A549 (cell line): ENCODE measurements at regions not wholly inside any gene's neighbourhood (a gene's known extent, or its start where the extent isn't known, plus 50 kb on each side); places are given as distances from the start of the nearest gene placed in this dataset.

ENCODE experiments used
- ATAC-seq, 2 experiments: fragments of 200-7000 bp in 1 of 2; fragments of >200 bp in 1 of 2; cut with Nextera tagmentation in 1 of 2; cut with Tn5 transposase in 1 of 2; 3 replicates each; pipeline versions ENCODE4 v1.8.0 to v1.9.1; 2018 to 2020; ENCODE audit warnings: mild to moderate bottlenecking in 1 of 2, moderate library complexity in 1 of 2
- CTCF ChIA-PET: fragments of 300-600 bp; sonication (Branson Sonifier 250); formaldehyde crosslinking; extraction: SDS; loops from one replicate; lab custom pipeline; 2021; ENCODE audit warnings: antibody characterized with exemption, inconsistent platforms; lab: Yijun Ruan, JAX
- POLR2A ChIA-PET: fragments of 350-600 bp; formaldehyde crosslinking; extraction: SDS; loops from one replicate; lab custom pipeline; 2021; ENCODE audit warnings: antibody characterized with exemption, inconsistent platforms; lab: Yijun Ruan, JAX
- DNase-seq, 2 experiments: peaks; one replicate each; pipeline versions ENCODE4 v3.0.0 to v3.0.0-alpha.2; 2011 to 2016; ENCODE audit warnings: low read depth in 1 of 2, low spot score in 1 of 2
- FAIRE-seq: peaks from 2 replicates; lab custom pipeline; 2011; peaks lifted over from hg19 to GRCh38; lab: Jason Lieb, UNC
- H3K27ac ChIP-seq, 2 experiments: fragments of >200 bp; sonication (Bioruptor Twin); formaldehyde crosslinking; 3 replicates each; pipeline ENCODE4 v1.5.1; 2016 to 2017
- H3K4me1 ChIP-seq: fragments of >200 bp; sonication (Bioruptor Twin); formaldehyde crosslinking; 3 replicates; pipeline ENCODE4 v1.6.1; 2016
- H3K4me2 ChIP-seq: fragments of >200 bp; sonication (Bioruptor Twin); formaldehyde crosslinking; 3 replicates; pipeline ENCODE4 v1.6.1; 2016
- H3K4me3 ChIP-seq: fragments of >200 bp; sonication (Bioruptor Twin); formaldehyde crosslinking; 3 replicates; pipeline ENCODE4 v1.5.1; 2016
- H3K9me3 ChIP-seq: fragments of >200 bp; sonication (Bioruptor Twin); formaldehyde crosslinking; 3 replicates; pipeline ENCODE4 v1.6.1; 2016
- BHLHE40 ChIP-seq: IDR thresholded peaks from 2 replicates; pipeline ENCODE4 v1.6.1; 2012; ENCODE audit warnings: low read depth, low read length, inconsistent platforms
- CBX8 ChIP-seq: fragments of 200-600 bp; sonication (generic); IDR thresholded peaks from 2 replicates; pipeline ENCODE4 v1.6.1; 2016
- CHD2 ChIP-seq: fragments of 150-350 bp; IDR thresholded peaks from 2 replicates; pipeline ENCODE4 v1.6.1; 2014; ENCODE audit warnings: low read length; ENCODE audit not compliant: partially characterized antibody
- EHMT2 ChIP-seq: fragments of 200-600 bp; sonication (generic); IDR thresholded peaks from 2 replicates; pipeline ENCODE4 v1.6.1; 2016; ENCODE audit warnings: antibody characterized with exemption, low read depth, mild to moderate bottlenecking, moderate library complexity
- FOSB ChIP-seq: fragments of 250-450 bp; sonication (Bioruptor Pico); IDR thresholded peaks from 2 replicates; pipeline ENCODE4 v1.5.0; 2020; ENCODE audit warnings: mild to moderate bottlenecking, moderate library complexity
- FOXS1 ChIP-seq: fragments of 250-450 bp; sonication (Bioruptor Pico); IDR thresholded peaks from 2 replicates; pipeline ENCODE4 v1.5.0; 2020; ENCODE audit warnings: mild to moderate bottlenecking, moderate library complexity
- GATA3 ChIP-seq: IDR thresholded peaks from 2 replicates; pipeline ENCODE4 v1.6.1; 2012; ENCODE audit warnings: borderline replicate concordance
- HOXB13 ChIP-seq: fragments of 250-450 bp; sonication (Bioruptor Pico); IDR thresholded peaks from 2 replicates; pipeline ENCODE4 v1.5.0; 2020; ENCODE audit warnings: low read depth, mild to moderate bottlenecking, moderate library complexity
- HOXB5 ChIP-seq: fragments of 250-450 bp; sonication (Bioruptor Pico); IDR thresholded peaks from 2 replicates; pipeline ENCODE4 v1.5.0; 2020; ENCODE audit warnings: mild to moderate bottlenecking, moderate library complexity
- MAZ ChIP-seq: fragments of 150-350 bp; IDR thresholded peaks from 2 replicates; pipeline ENCODE4 v1.6.1; 2014; ENCODE audit warnings: antibody characterized with exemption, low read depth, low read length, borderline replicate concordance
- PHF8 ChIP-seq: fragments of 200-600 bp; sonication (generic); IDR thresholded peaks from 2 replicates; pipeline ENCODE4 v1.6.1; 2016; ENCODE audit warnings: low read depth, mild to moderate bottlenecking, antibody characterized with exemption, moderate library complexity, borderline replicate concordance
- POLR2A ChIP-seq: IDR thresholded peaks from 2 replicates; pipeline ENCODE4 v1.6.1; 2012; ENCODE audit warnings: mild to moderate bottlenecking, low read length
- RNF2 ChIP-seq: fragments of 200-600 bp; sonication (generic); IDR thresholded peaks from 2 replicates; pipeline ENCODE4 v1.6.1; 2016; ENCODE audit warnings: low read depth, mild to moderate bottlenecking, antibody characterized with exemption, moderate library complexity, borderline replicate concordance
- TFCP2L1 ChIP-seq: fragments of 250-450 bp; sonication (Bioruptor Pico); IDR thresholded peaks from 2 replicates; pipeline ENCODE4 v1.5.0; 2021; ENCODE audit warnings: mild to moderate bottlenecking
- WGBS: methylation state at CpG from one replicate; pipeline ENCODE4 v1.1.6; 2017; ENCODE audit errors: missing lambda C conversion rate; 5-methylcytosine and 5-hydroxymethylcytosine counted together
- TF ChIP-seq, protein P1 (sequence below): IDR thresholded peaks from 2 replicates; pipeline ENCODE4 v1.6.1; 2012; ENCODE audit warnings: low read depth, borderline replicate concordance
- TF ChIP-seq, protein P2 (sequence below): fragments of >200 bp; sonication (Bioruptor Twin); formaldehyde crosslinking; IDR thresholded peaks from 2 replicates; pipeline ENCODE4 v1.6.1; 2016
- TF ChIP-seq, protein P3 (sequence below): fragments of >200 bp; sonication (Bioruptor Twin); formaldehyde crosslinking; IDR thresholded peaks from 3 replicates; pipeline ENCODE4 v1.5.1; 2016
- TF ChIP-seq, protein P4 (sequence below): fragments of >200 bp; sonication (Bioruptor Twin); formaldehyde crosslinking; IDR thresholded peaks from 3 replicates; pipeline ENCODE4 v1.6.1; 2016
- TF ChIP-seq, protein P5 (sequence below): fragments of 200-600 bp; sonication (generic); IDR thresholded peaks from 2 replicates; pipeline ENCODE4 v1.6.1; 2016; ENCODE audit warnings: antibody characterized with exemption, mild to moderate bottlenecking, moderate library complexity

DNA sequence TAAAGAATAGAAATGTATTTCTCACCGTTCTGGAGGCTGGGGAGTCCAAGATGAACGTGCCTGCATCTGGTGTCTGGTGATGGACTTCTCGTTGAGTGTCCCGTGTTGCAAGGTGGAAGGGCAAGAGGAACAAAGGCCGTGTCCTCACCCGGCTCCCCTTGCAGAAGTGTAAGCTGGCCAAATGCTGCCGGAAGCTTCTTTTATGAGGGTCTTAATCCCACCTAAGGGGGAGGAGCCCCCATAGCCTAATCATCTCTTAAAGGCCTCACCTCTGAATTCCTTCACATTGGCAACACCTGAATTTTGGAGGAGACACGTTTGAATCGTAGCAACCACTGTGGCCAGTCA lies 99.1 kb upstream of the DAP start:
- WGBS: 39% methylated on average over 9 of the region's 9 CpGs
- DNase-seq (no peak), ATAC-seq (no peak), FAIRE-seq (no peak)
- no peaks in the 10 kb centered on the region for H3K9me3 ChIP-seq
- ChIA-PET POLR2A (no interaction called here), CTCF (no interaction called here)
- no peaks in the 10 kb centered on the region for H3K4me1 ChIP-seq
- no peak overlapping the region for H3K4me2 ChIP-seq
- TF ChIP-seq, protein P1, sequence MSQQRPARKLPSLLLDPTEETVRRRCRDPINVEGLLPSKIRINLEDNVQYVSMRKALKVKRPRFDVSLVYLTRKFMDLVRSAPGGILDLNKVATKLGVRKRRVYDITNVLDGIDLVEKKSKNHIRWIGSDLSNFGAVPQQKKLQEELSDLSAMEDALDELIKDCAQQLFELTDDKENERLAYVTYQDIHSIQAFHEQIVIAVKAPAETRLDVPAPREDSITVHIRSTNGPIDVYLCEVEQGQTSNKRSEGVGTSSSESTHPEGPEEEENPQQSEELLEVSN: no peak
- no peak for TF ChIP-seq CBX8
- TF ChIP-seq, protein P2, sequence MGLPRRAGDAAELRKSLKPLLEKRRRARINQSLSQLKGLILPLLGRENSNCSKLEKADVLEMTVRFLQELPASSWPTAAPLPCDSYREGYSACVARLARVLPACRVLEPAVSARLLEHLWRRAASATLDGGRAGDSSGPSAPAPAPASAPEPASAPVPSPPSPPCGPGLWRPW: no peak
- TF ChIP-seq, protein P3, sequence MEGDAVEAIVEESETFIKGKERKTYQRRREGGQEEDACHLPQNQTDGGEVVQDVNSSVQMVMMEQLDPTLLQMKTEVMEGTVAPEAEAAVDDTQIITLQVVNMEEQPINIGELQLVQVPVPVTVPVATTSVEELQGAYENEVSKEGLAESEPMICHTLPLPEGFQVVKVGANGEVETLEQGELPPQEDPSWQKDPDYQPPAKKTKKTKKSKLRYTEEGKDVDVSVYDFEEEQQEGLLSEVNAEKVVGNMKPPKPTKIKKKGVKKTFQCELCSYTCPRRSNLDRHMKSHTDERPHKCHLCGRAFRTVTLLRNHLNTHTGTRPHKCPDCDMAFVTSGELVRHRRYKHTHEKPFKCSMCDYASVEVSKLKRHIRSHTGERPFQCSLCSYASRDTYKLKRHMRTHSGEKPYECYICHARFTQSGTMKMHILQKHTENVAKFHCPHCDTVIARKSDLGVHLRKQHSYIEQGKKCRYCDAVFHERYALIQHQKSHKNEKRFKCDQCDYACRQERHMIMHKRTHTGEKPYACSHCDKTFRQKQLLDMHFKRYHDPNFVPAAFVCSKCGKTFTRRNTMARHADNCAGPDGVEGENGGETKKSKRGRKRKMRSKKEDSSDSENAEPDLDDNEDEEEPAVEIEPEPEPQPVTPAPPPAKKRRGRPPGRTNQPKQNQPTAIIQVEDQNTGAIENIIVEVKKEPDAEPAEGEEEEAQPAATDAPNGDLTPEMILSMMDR: no peak
- TF ChIP-seq HOXB13: no peak
- no peak for TF ChIP-seq PHF8
- no peak for TF ChIP-seq EHMT2
- no peak for TF ChIP-seq FOSB (CRISPR knock-in tag)
- no peak for TF ChIP-seq MAZ
- TF ChIP-seq RNF2: no peak
- TF ChIP-seq, protein P4, sequence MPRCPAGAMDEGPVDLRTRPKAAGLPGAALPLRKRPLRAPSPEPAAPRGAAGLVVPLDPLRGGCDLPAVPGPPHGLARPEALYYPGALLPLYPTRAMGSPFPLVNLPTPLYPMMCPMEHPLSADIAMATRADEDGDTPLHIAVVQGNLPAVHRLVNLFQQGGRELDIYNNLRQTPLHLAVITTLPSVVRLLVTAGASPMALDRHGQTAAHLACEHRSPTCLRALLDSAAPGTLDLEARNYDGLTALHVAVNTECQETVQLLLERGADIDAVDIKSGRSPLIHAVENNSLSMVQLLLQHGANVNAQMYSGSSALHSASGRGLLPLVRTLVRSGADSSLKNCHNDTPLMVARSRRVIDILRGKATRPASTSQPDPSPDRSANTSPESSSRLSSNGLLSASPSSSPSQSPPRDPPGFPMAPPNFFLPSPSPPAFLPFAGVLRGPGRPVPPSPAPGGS: no peak
- H3K27ac ChIP-seq: no peak overlapping the region
- no peak overlapping the region for H3K4me3 ChIP-seq

DNA sequence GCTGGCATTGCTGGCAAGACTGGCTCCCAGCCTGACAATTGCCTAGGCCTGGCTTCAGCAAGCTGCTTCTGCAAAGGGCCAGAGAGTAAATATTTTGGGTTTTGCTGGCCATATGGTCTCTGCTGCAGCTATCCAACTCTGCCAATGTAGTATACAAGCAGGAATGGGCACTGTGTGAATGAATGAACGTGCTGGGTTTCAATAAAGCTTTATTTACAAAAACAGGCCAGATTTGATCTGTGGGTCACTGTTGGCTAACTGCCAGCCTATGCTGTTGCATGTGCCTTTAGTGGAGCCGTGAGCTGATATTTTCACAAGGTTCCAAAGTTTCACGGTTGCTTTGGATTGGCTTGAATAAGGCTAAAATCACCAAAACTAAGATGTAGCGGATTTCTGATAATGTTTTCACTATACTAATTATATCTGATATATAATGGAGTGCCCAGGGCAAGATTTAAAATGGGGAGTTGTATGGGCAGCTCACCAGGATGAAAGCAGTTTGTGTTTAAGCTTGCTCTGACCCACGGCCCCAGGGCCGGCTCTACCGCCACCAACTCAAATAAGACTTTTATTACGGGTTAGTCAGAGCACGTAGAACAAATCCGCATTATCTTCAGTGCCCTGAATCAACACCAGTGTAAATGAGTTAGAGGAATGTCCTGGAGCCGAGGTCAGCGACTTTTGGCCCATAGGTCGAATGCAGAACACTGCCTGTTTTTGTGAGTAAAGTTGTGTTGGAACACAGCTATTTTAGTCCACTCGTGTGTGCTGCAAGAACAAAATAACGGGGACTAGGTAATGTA lies 98.6 kb upstream of the DAP start:
- Histone ChIP-seq H3K4me1 (no peaks in the 10 kb centered on the region), H3K4me3 (no peak overlapping the region), H3K27ac (no peak overlapping the region), H3K4me2 (no peak overlapping the region), H3K9me3 (no peaks in the 10 kb centered on the region)
- FAIRE-seq: no peak
- no peak for TF ChIP-seq TFCP2L1 (CRISPR knock-in tag)
- TF ChIP-seq, protein P1: no peak
- TF ChIP-seq GATA3: no peak
- no peak for TF ChIP-seq FOXS1 (CRISPR knock-in tag)
- TF ChIP-seq, protein P2: no peak
- TF ChIP-seq, protein P5, sequence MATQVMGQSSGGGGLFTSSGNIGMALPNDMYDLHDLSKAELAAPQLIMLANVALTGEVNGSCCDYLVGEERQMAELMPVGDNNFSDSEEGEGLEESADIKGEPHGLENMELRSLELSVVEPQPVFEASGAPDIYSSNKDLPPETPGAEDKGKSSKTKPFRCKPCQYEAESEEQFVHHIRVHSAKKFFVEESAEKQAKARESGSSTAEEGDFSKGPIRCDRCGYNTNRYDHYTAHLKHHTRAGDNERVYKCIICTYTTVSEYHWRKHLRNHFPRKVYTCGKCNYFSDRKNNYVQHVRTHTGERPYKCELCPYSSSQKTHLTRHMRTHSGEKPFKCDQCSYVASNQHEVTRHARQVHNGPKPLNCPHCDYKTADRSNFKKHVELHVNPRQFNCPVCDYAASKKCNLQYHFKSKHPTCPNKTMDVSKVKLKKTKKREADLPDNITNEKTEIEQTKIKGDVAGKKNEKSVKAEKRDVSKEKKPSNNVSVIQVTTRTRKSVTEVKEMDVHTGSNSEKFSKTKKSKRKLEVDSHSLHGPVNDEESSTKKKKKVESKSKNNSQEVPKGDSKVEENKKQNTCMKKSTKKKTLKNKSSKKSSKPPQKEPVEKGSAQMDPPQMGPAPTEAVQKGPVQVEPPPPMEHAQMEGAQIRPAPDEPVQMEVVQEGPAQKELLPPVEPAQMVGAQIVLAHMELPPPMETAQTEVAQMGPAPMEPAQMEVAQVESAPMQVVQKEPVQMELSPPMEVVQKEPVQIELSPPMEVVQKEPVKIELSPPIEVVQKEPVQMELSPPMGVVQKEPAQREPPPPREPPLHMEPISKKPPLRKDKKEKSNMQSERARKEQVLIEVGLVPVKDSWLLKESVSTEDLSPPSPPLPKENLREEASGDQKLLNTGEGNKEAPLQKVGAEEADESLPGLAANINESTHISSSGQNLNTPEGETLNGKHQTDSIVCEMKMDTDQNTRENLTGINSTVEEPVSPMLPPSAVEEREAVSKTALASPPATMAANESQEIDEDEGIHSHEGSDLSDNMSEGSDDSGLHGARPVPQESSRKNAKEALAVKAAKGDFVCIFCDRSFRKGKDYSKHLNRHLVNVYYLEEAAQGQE: no peak
- no peak for TF ChIP-seq HOXB5 (CRISPR knock-in tag)
- no peak for TF ChIP-seq POLR2A
- TF ChIP-seq BHLHE40: no peak
- no peak for TF ChIP-seq CHD2
- TF ChIP-seq PHF8: no peak
- 53% methylated on average over 15 of the region's 15 CpGs for WGBS
- no peak for ATAC-seq
- CTCF ChIA-PET: interaction anchor here (1.6 kb wide), 1 partner anchor 164 kb away, joined by 5 read pairs; no protein-coding TSS in a partner anchor
- DNase-seq: no peak
- POLR2A ChIA-PET: no interaction called here
